Mesendoderm (in vitro differentiated cells): ENCODE measurements at regions not wholly inside any gene's neighbourhood (a gene's known extent, or its start where the extent isn't known, plus 50 kb on each side); places are given as distances from the start of the nearest gene placed in this dataset.

Experiments
- DNase-seq: peaks from one replicate; pipeline ENCODE4 v3.0.0; 2013
- H2AK5ac ChIP-seq: 2 replicates; pipeline ENCODE4 v1.6.1; 2013; ENCODE audit warnings: low read length, inconsistent platforms
- H2BK120ac ChIP-seq: 2 replicates; pipeline ENCODE4 v1.6.1; 2013; ENCODE audit warnings: low read depth, mild to moderate bottlenecking, low read length, moderate library complexity, mixed read lengths
- H2BK15ac ChIP-seq: replicated peaks from 2 replicates; pipeline ENCODE4 v1.6.1; 2013; ENCODE audit warnings: low read depth, mild to moderate bottlenecking, moderate library complexity
- H2BK5ac ChIP-seq: 2 replicates; pipeline ENCODE4 v1.6.1; 2013; ENCODE audit warnings: low read length, inconsistent platforms
- H3K18ac ChIP-seq: 2 replicates; pipeline ENCODE4 v1.6.1; 2013; ENCODE audit warnings: mild to moderate bottlenecking, low read length, mixed read lengths
- H3K23ac ChIP-seq: one replicate; pipeline ENCODE4 v1.6.1; 2013; ENCODE audit warnings: low read length
- H3K27ac ChIP-seq: 2 replicates; pipeline ENCODE4 v1.5.1; 2013; ENCODE audit warnings: low read depth, mild to moderate bottlenecking, inconsistent platforms, low read length, moderate library complexity
- H3K27me3 ChIP-seq: 2 replicates; pipeline ENCODE4 v1.6.1; 2013; ENCODE audit warnings: low read length, control low read depth, mild to moderate bottlenecking, inconsistent platforms; ENCODE audit not compliant: insufficient read depth, poor library complexity
- H3K36me3 ChIP-seq: 2 replicates; pipeline ENCODE4 v1.6.1; 2013; ENCODE audit warnings: low read length, inconsistent platforms; ENCODE audit not compliant: control insufficient read depth, insufficient read depth
- H3K4ac ChIP-seq: one replicate; pipeline ENCODE4 v1.6.1; 2013; ENCODE audit warnings: low read depth, mild to moderate bottlenecking, low read length, moderate library complexity
- H3K4me1 ChIP-seq: 2 replicates; pipeline ENCODE4 v1.6.1; 2013; ENCODE audit warnings: low read depth, low read length, inconsistent platforms; ENCODE audit not compliant: control insufficient read depth
- H3K4me2 ChIP-seq: 2 replicates; pipeline ENCODE4 v1.6.1; 2013; ENCODE audit warnings: low read length
- H3K4me3 ChIP-seq: 2 replicates; pipeline ENCODE4 v1.5.1; 2013; ENCODE audit warnings: mild to moderate bottlenecking, low read length
- H3K56ac ChIP-seq: one replicate; pipeline ENCODE4 v1.6.1; 2013; ENCODE audit warnings: low read length
- H3K79me1 ChIP-seq: 2 replicates; pipeline ENCODE4 v1.6.1; 2013; ENCODE audit warnings: low read length, inconsistent platforms
- H3K79me2 ChIP-seq: 2 replicates; pipeline ENCODE4 v1.6.1; 2013; ENCODE audit warnings: mild to moderate bottlenecking, low read length; ENCODE audit not compliant: control insufficient read depth, insufficient read depth
- H3K9ac ChIP-seq: 2 replicates; pipeline ENCODE4 v1.6.1; 2013; ENCODE audit warnings: low read length, inconsistent platforms
- H4K5ac ChIP-seq: one replicate; pipeline ENCODE4 v1.6.1; 2013; ENCODE audit warnings: low read length
- H4K8ac ChIP-seq: one replicate; pipeline ENCODE4 v1.6.1; 2013; ENCODE audit warnings: low read depth, mild to moderate bottlenecking, control low read depth, low read length, moderate library complexity
- WGBS: extraction: QIAGEN DNeasy Blood & Tissue Kit; methylation state at CpG from one replicate; pipeline ENCODE4 v1.1.7; 2013; ENCODE audit warnings: low lambda C conversion rate, missing lambda C conversion rate; ENCODE audit not compliant: insufficient coverage; ENCODE audit errors: extremely low coverage; 5-methylcytosine and 5-hydroxymethylcytosine counted together

- H3K23ac ChIP-seq = no peak overlapping the region
- H4K5ac ChIP-seq = no peak overlapping the region
- DNase-seq = no peak
- H3K4me3 ChIP-seq = no peak overlapping the region
- no peak overlapping the region for H2BK120ac ChIP-seq
- no peak overlapping the region for H4K8ac ChIP-seq
- H3K4ac ChIP-seq = no peak overlapping the region
- no peak overlapping the region for H3K4me2 ChIP-seq
- H3K27ac ChIP-seq = no peak overlapping the region
- no peak overlapping the region for H3K56ac ChIP-seq
- no peak overlapping the region for H3K18ac ChIP-seq
- no peak overlapping the region for H2BK5ac ChIP-seq
- H3K36me3 ChIP-seq = no peaks in the 10 kb centered on the region
- H3K79me2 ChIP-seq = no peaks in the 10 kb centered on the region
- no peak overlapping the region for H2BK15ac ChIP-seq
- WGBS = no CpG with 5 or more reads among the region's 39 CpGs
- no peaks in the 10 kb centered on the region for H3K4me1 ChIP-seq
- no peaks in the 10 kb centered on the region for H3K27me3 ChIP-seq
- no peak overlapping the region for H3K9ac ChIP-seq
- H2AK5ac ChIP-seq = no peak overlapping the region
- H3K79me1 ChIP-seq = no peaks in the 10 kb centered on the region
Observed at GRCh38 chr10:128958834-128959690, 508.0 kb upstream of the MGMT start.

- Histone ChIP-seq H4K5ac (no peak overlapping the region), H2AK5ac (no peak overlapping the region), H3K79me2 (no peaks in the 10 kb centered on the region), H2BK5ac (no peak overlapping the region), H3K4me3 (no peak overlapping the region), H3K23ac (no peak overlapping the region), H3K4ac (no peak overlapping the region), H3K79me1 (no peaks in the 10 kb centered on the region), H3K9ac (no peak overlapping the region), H3K56ac (no peak overlapping the region), H2BK15ac (no peak overlapping the region), H2BK120ac (no peak overlapping the region), H4K8ac (no peak overlapping the region), H3K4me1 (no peaks in the 10 kb centered on the region), H3K27me3 (no peaks in the 10 kb centered on the region), H3K27ac (no peak overlapping the region), H3K4me2 (no peak overlapping the region), H3K36me3 (no peaks in the 10 kb centered on the region), H3K18ac (no peak overlapping the region)
- no peak for DNase-seq
- WGBS = no CpG with 5 or more reads among the region's 7 CpGs
Observed at GRCh38 chr10:128959746-128960145, 507.3 kb upstream of the MGMT start.

- no peak overlapping the region for H3K4me3 ChIP-seq
- no peak overlapping the region for H3K4ac ChIP-seq
- H3K27ac ChIP-seq = no peak overlapping the region
- H4K8ac ChIP-seq = no peak overlapping the region
- H2BK5ac ChIP-seq = no peak overlapping the region
- H2AK5ac ChIP-seq = no peak overlapping the region
- DNase-seq = no peak
- H3K27me3 ChIP-seq = no peaks in the 10 kb centered on the region
- no peak overlapping the region for H2BK15ac ChIP-seq
- no peak overlapping the region for H3K4me2 ChIP-seq
- no peaks in the 10 kb centered on the region for H3K79me2 ChIP-seq
- H3K18ac ChIP-seq = no peak overlapping the region
- no CpG with 5 or more reads among the region's 8 CpGs for WGBS
- H3K56ac ChIP-seq = no peak overlapping the region
- no peaks in the 10 kb centered on the region for H3K79me1 ChIP-seq
- no peak overlapping the region for H4K5ac ChIP-seq
- H3K4me1 ChIP-seq = no peaks in the 10 kb centered on the region
- H3K23ac ChIP-seq = no peak overlapping the region
- no peaks in the 10 kb centered on the region for H3K36me3 ChIP-seq
- H3K9ac ChIP-seq = no peak overlapping the region
- no peak overlapping the region for H2BK120ac ChIP-seq
Observed at GRCh38 chr10:128960517-128960916, 506.5 kb upstream of the MGMT start.

GRCh38 chr10:128962182-128962581, 504.9 kb upstream of the MGMT start:
- no peaks in the 10 kb centered on the region for H3K4me1 ChIP-seq
- no peaks in the 10 kb centered on the region for H3K79me1 ChIP-seq
- H3K56ac ChIP-seq = no peak overlapping the region
- no peak overlapping the region for H3K27ac ChIP-seq
- no CpG with 5 or more reads among the region's 10 CpGs for WGBS
- no peak overlapping the region for H4K5ac ChIP-seq
- no peaks in the 10 kb centered on the region for H3K36me3 ChIP-seq
- no peak overlapping the region for H3K4me3 ChIP-seq
- no peak overlapping the region for H2BK5ac ChIP-seq
- no peak for DNase-seq
- H3K4me2 ChIP-seq = no peak overlapping the region
- no peaks in the 10 kb centered on the region for H3K27me3 ChIP-seq
- H3K18ac ChIP-seq = no peak overlapping the region
- H3K23ac ChIP-seq = no peak overlapping the region
- H3K9ac ChIP-seq = no peak overlapping the region
- H3K79me2 ChIP-seq = no peaks in the 10 kb centered on the region
- H3K4ac ChIP-seq = no peak overlapping the region
- no peak overlapping the region for H2AK5ac ChIP-seq
- no peak overlapping the region for H2BK120ac ChIP-seq
- no peak overlapping the region for H4K8ac ChIP-seq
- no peak overlapping the region for H2BK15ac ChIP-seq

GRCh38 chr10:128963211-128964099, 503.6 kb upstream of the MGMT start:
- Histone ChIP-seq H2BK5ac (no peak overlapping the region), H3K27me3 (no peaks in the 10 kb centered on the region), H3K23ac (no peak overlapping the region), H3K4me3 (no peak overlapping the region), H3K27ac (no peak overlapping the region), H4K5ac (no peak overlapping the region), H2BK15ac (no peak overlapping the region), H3K4me2 (no peak overlapping the region), H3K79me1 (no peaks in the 10 kb centered on the region), H3K36me3 (no peaks in the 10 kb centered on the region), H3K18ac (no peak overlapping the region), H2BK120ac (no peak overlapping the region), H3K4me1 (no peaks in the 10 kb centered on the region), H4K8ac (no peak overlapping the region), H3K79me2 (no peaks in the 10 kb centered on the region), H2AK5ac (no peak overlapping the region), H3K4ac (no peak overlapping the region), H3K56ac (no peak overlapping the region), H3K9ac (no peak overlapping the region)
- no peak for DNase-seq
- no CpG with 5 or more reads among the region's 12 CpGs for WGBS
